Activated B cell treated with CpG ODN at 0.5 μM for 24 hours (primary cell): ENCODE measurements at regions not wholly inside any gene's neighbourhood (a gene's known extent, or its start where the extent isn't known, plus 50 kb on each side); places are given as distances from the start of the nearest gene placed in this dataset.
"Not testable (repeated sequence)": the region's sequence is repeated elsewhere in the genome, so short reads cannot be mapped to it uniquely, and the experiment has no call there.

Experiments used
- ATAC-seq: fragments of 200-7000 bp; cut with Tn5 transposase; one replicate; pipeline ENCODE4 v1.10.0; 2021; ENCODE audit warnings: low read depth, mild to moderate bottlenecking, moderate library complexity
- CTCF ChIA-PET: fragments of 350-600 bp; sonication (Branson Sonifier 250); formaldehyde crosslinking; loops from one replicate; lab custom pipeline; 2021; ENCODE audit warnings: antibody characterized with exemption; lab: Charles Lee
- POLR2A ChIA-PET: fragments of 350-600 bp; sonication (Branson Sonifier 250); formaldehyde crosslinking; loops from one replicate; lab custom pipeline; 2021; ENCODE audit warnings: antibody characterized with exemption; lab: Charles Lee
- DNase-seq: peaks from one replicate; pipeline ENCODE4 v3.0.0; 2022
- H3K27ac Mint-ChIP-seq: one replicate; pipeline ENCODE4 v1.8.0; 2020; ENCODE audit warnings: mixed read lengths
- H3K27me3 Mint-ChIP-seq: one replicate; pipeline ENCODE4 v1.8.0; 2021; ENCODE audit warnings: mixed read lengths
- H3K36me3 Mint-ChIP-seq: one replicate; pipeline ENCODE4 v1.8.0; 2021; ENCODE audit warnings: low read depth, mixed read lengths
- H3K4me1 Mint-ChIP-seq: one replicate; pipeline ENCODE4 v1.8.0; 2021; ENCODE audit warnings: mixed read lengths
- H3K4me3 Mint-ChIP-seq: one replicate; pipeline ENCODE4 v1.8.0; 2020; ENCODE audit warnings: mild to moderate bottlenecking, mixed read lengths
- H3K9me3 Mint-ChIP-seq: one replicate; pipeline ENCODE4 v1.8.0; 2020; ENCODE audit warnings: mixed read lengths
- CTCF ChIP-seq: fragments of 200-600 bp; IDR thresholded peaks from one replicate; pipeline ENCODE4 v1.8.0; 2022; ENCODE audit warnings: antibody characterized with exemption, mild to moderate bottlenecking
- intact Hi-C: fragments of 100-400 bp; cut with micrococcal nuclease; formaldehyde crosslinking; loops from one replicate; pipeline ENCODE4 v1.15.1; 2024

- no peaks in the 10 kb centered on the region for H3K27me3 Mint-ChIP-seq
- no peaks in the 10 kb centered on the region for H3K4me1 Mint-ChIP-seq
- CTCF ChIA-PET = no interaction called here
- no peaks in the 10 kb centered on the region for H3K36me3 Mint-ChIP-seq
- no peak overlapping the region for H3K4me3 Mint-ChIP-seq
- intact Hi-C loops = no loop called here
- no peak for TF ChIP-seq CTCF
- POLR2A ChIA-PET = no interaction called here
- no peak for DNase-seq
- no peaks in the 10 kb centered on the region for H3K9me3 Mint-ChIP-seq
- ATAC-seq = no peak
- H3K27ac Mint-ChIP-seq = no peak overlapping the region
Measured at GRCh38 chr10:31213959-31214358, 105.1 kb upstream of the ZEB1 start.

GRCh38 chr10:31215052-31215451 lies 104.0 kb upstream of the ZEB1 start:
- Mint-ChIP-seq H3K4me3 (no peak overlapping the region), H3K27me3 (no peaks in the 10 kb centered on the region), H3K36me3 (no peaks in the 10 kb centered on the region), H3K9me3 (no peaks in the 10 kb centered on the region), H3K27ac (no peak overlapping the region), H3K4me1 (no peaks in the 10 kb centered on the region)
- no peak for ATAC-seq
- intact Hi-C loops = no loop called here
- DNase-seq = no peak
- no peak for TF ChIP-seq CTCF
- ChIA-PET POLR2A (no interaction called here), CTCF (no interaction called here)

GRCh38 chr10:31219306-31219705 lies 99.7 kb upstream of the ZEB1 start:
- ATAC-seq (no peak), DNase-seq (no peak)
- Mint-ChIP-seq H3K27me3 (no peaks in the 10 kb centered on the region), H3K27ac (no peak overlapping the region), H3K9me3 (no peaks in the 10 kb centered on the region), H3K36me3 (no peaks in the 10 kb centered on the region), H3K4me3 (no peak overlapping the region), H3K4me1 (no peaks in the 10 kb centered on the region)
- POLR2A ChIA-PET = no interaction called here
- intact Hi-C loops = no loop called here
- CTCF ChIA-PET = interaction anchor here (0.6 to 1.6 kb wide), 2 partner anchors 10 to 70 kb away, joined by 3 read pairs; no protein-coding TSS in a partner anchor
- TF ChIP-seq CTCF = no peak

- H3K27me3 Mint-ChIP-seq = peaks cover 11% of the 10 kb centered on the region
- H3K9me3 Mint-ChIP-seq, DNase-seq, H3K4me1 Mint-ChIP-seq, H3K36me3 Mint-ChIP-seq, intact Hi-C loops, H3K4me3 Mint-ChIP-seq, POLR2A ChIA-PET, ATAC-seq, H3K27ac Mint-ChIP-seq, CTCF ChIA-PET: not testable (repeated sequence)
Measured at GRCh38 chr10:31228780-31229179, 90.2 kb upstream of the ZEB1 start.

GRCh38 chr10:31239961-31240360 lies 79.1 kb upstream of the ZEB1 start:
- peaks cover 2% of the 10 kb centered on the region for H3K27me3 Mint-ChIP-seq
- DNase-seq (no peak), ATAC-seq (no peak)
- no peak for TF ChIP-seq CTCF
- H3K4me1 Mint-ChIP-seq = no peaks in the 10 kb centered on the region
- no peak overlapping the region for H3K27ac Mint-ChIP-seq
- no peak overlapping the region for H3K4me3 Mint-ChIP-seq
- ChIA-PET CTCF (no interaction called here), POLR2A (interaction anchor here (0.6 kb wide), 1 partner anchor 81 kb away, joined by 3 read pairs; no protein-coding TSS in a partner anchor)
- intact Hi-C loops = no loop called here
- peaks cover 6% of the 10 kb centered on the region for H3K9me3 Mint-ChIP-seq
- H3K36me3 Mint-ChIP-seq = no peaks in the 10 kb centered on the region

GRCh38 chr10:31242902-31243301 lies 76.1 kb upstream of the ZEB1 start:
- peaks cover 6% of the 10 kb centered on the region for H3K9me3 Mint-ChIP-seq
- no peak overlapping the region for H3K27ac Mint-ChIP-seq
- CTCF ChIA-PET = no interaction called here
- no peaks in the 10 kb centered on the region for H3K4me1 Mint-ChIP-seq
- intact Hi-C loops = no loop called here
- H3K36me3 Mint-ChIP-seq = no peaks in the 10 kb centered on the region
- POLR2A ChIA-PET = interaction anchor here (0.6 kb wide), 1 partner anchor 918 kb away, joined by 3 read pairs; no protein-coding TSS in a partner anchor
- no peak for DNase-seq
- peaks cover under 1% of the 10 kb centered on the region for H3K27me3 Mint-ChIP-seq
- no peak for TF ChIP-seq CTCF
- H3K4me3 Mint-ChIP-seq = no peak overlapping the region
- ATAC-seq = no peak

- DNase-seq, CTCF ChIA-PET, H3K4me3 Mint-ChIP-seq, H3K27me3 Mint-ChIP-seq, intact Hi-C loops, H3K36me3 Mint-ChIP-seq, H3K4me1 Mint-ChIP-seq, POLR2A ChIA-PET, ATAC-seq, H3K27ac Mint-ChIP-seq: not testable (repeated sequence)
- peaks cover 11% of the 10 kb centered on the region for H3K9me3 Mint-ChIP-seq
Measured at GRCh38 chr10:31251118-31251517, 67.9 kb upstream of the ZEB1 start.
